Stimulated activated naive CD8-positive, alpha-beta T cell treated with anti-CD3 and anti-CD28 coated beads, Interleukin-15, Interleukin-2, amounts not matched to agents 100 ng/mL and 50 ng/mL, for 24 hours (primary cell): ENCODE measurements at regions not wholly inside any gene's neighbourhood (a gene's known extent, or its start where the extent isn't known, plus 50 kb on each side); places are given as distances from the start of the nearest gene placed in this dataset.

ENCODE experiments used
- H3K27ac Mint-ChIP-seq: one replicate; pipeline ENCODE4 v1.8.0; 2021; ENCODE audit warnings: mild to moderate bottlenecking, mixed read lengths
- H3K27me3 Mint-ChIP-seq: one replicate; pipeline ENCODE4 v1.8.0; 2021; ENCODE audit warnings: mixed read lengths
- H3K36me3 Mint-ChIP-seq: one replicate; pipeline ENCODE4 v1.8.0; 2021; ENCODE audit warnings: low read depth, mixed read lengths
- H3K4me1 Mint-ChIP-seq: one replicate; pipeline ENCODE4 v1.8.0; 2021; ENCODE audit warnings: low read depth, mixed read lengths
- H3K4me3 Mint-ChIP-seq: one replicate; pipeline ENCODE4 v1.8.0; 2021; ENCODE audit warnings: mild to moderate bottlenecking, mixed read lengths
- H3K9me3 Mint-ChIP-seq: one replicate; pipeline ENCODE4 v1.8.0; 2021; ENCODE audit warnings: mixed read lengths

DNA sequence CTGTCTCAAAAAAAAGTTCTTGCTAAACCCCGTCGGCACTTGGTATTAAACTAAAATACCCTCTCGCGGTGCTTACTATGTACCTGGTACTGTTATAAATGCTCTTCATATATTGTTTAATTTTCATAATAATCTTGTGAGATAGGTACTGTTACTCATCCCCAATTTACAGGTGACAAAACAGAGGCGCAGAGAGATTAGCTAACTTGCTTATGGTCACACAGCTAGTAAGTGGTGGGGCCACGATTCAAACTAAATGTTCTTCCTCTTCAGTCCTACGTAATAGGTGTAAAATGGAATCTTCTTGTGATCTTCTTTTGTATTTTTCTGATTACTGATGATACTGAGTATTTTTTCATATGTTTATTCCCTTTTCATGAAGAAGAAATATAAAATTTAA is 51.3 kb downstream of the TET3 start:
- no peak overlapping the region for H3K27ac Mint-ChIP-seq
- H3K36me3 Mint-ChIP-seq: peaks cover 4% of the 10 kb centered on the region
- no peak overlapping the region for H3K4me3 Mint-ChIP-seq

DNA sequence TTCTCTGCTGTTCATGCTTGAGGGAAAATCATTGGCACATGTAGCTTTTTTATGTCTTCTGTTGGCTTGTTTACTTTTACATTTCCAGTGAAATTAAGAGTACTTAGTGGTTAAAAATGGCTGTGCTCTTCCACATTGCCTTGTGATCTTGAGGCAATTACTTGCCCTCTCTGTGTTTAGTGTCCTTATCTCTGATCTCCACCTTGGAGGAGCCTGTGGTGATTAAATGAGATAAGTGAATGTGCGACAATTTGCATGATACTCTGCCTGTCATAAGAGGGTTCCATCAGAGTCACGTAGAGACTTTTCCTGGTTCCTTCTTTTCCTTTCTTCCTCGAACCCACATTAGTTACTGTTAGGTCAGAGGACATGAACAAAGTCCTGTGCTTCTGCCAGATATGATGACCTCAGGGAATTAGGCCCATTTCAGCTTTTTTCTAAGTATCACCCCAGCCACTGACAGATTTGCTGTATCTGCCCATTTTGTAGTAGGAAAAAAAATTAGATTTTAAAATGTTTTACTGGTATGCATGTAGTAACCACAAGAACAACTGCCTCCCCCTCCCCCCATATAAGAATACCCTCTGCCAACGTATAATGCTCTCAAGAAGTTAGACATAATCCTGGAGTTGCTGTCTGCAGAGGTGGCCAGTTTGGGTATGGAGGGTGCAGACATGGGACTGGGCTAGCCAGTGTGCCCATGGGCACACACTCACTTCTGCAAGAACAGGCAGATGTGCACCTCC is 51.9 kb downstream of the TET3 start:
- H3K4me1 Mint-ChIP-seq: peaks cover 86% of the 10 kb centered on the region
- H3K27me3 Mint-ChIP-seq: no peaks in the 10 kb centered on the region
- H3K36me3 Mint-ChIP-seq: peaks cover 4% of the 10 kb centered on the region
- H3K4me3 Mint-ChIP-seq: no peak overlapping the region
- H3K9me3 Mint-ChIP-seq: no peaks in the 10 kb centered on the region
- peak overlapping the region; percentile 67 for H3K27ac Mint-ChIP-seq

More for the DNA sequence above, 51.3 kb downstream of the TET3 start:
- H3K4me1 Mint-ChIP-seq: peaks cover 87% of the 10 kb centered on the region
- no peaks in the 10 kb centered on the region for H3K27me3 Mint-ChIP-seq
- H3K9me3 Mint-ChIP-seq: no peaks in the 10 kb centered on the region

DNA sequence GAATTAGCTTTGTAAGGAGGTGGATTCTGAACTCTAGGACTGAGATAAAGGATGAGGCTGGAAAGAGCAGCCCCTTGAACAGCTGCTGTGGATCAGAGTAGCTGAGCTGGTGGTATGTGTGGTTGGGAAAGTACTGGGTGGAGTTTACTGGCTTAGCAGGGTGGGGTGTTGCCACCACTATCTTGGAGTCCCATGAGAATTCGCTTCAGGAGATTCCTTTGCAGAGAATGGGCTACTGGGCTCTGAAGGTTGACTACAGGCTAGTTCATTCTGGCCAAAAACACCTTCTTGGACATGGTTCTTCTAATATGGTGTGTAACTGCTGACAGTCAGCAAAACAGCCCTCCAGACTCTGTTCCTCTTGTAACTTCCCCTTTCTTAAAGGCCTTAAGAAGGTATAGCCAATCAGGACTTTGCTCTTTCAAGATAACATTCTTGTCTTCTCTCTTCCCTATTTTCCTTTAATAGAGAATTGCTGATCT is 52.7 kb downstream of the TET3 start:
- H3K27ac Mint-ChIP-seq: peak overlapping the region; percentile 19
- no peak overlapping the region for H3K4me3 Mint-ChIP-seq
- H3K4me1 Mint-ChIP-seq: peaks cover 81% of the 10 kb centered on the region
- H3K9me3 Mint-ChIP-seq: no peaks in the 10 kb centered on the region
- no peaks in the 10 kb centered on the region for H3K27me3 Mint-ChIP-seq
- peaks cover 4% of the 10 kb centered on the region for H3K36me3 Mint-ChIP-seq

DNA sequence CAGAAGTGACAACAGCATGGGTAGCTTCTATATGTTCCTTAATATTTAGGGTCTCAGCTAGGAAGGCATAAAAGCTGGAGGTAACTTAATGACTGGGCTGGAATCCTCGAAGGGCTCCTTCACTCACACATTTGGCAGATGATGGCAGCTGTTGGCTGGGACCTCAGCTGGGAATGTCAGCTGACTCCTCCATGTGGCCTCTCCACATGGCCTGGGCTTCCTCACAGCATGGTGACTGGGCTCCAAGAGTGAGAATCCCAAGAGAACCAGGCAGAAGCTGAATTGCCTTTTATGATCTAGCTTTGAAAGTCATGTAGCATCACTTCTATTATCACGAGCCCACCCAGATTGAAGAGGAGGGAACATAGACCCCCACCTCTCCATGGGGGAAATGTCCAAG is 54.9 kb downstream of the TET3 start:
- Mint-ChIP-seq H3K27ac (no peak overlapping the region), H3K9me3 (no peaks in the 10 kb centered on the region), H3K36me3 (peaks cover 4% of the 10 kb centered on the region)

DNA sequence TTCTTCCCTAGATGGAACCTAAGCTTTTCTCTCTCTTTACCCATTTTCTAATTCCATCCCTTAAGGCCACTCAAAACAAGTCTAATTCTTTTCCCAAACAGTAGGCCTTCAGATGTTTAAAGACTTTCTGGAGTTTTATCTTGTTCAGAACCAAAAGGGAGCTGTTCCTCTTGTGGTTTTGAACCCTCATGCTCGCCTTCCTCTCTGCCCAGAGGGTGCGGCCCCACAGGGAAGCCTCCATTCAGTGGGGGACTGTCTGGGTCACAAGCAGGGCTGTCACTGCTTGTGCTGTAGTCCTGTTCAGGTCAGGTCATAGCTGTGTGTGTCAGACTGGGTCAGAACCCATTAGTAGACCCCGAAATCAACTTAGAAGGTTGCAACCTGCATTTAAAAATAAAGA is 56.5 kb downstream of the TET3 start:
- Mint-ChIP-seq H3K36me3 (peaks cover 4% of the 10 kb centered on the region), H3K27ac (no peak overlapping the region), H3K9me3 (no peaks in the 10 kb centered on the region)

More for the DNA sequence above, 54.9 kb downstream of the TET3 start:
- H3K4me3 Mint-ChIP-seq: no peak overlapping the region
- no peaks in the 10 kb centered on the region for H3K27me3 Mint-ChIP-seq
- peaks cover 62% of the 10 kb centered on the region for H3K4me1 Mint-ChIP-seq

DNA sequence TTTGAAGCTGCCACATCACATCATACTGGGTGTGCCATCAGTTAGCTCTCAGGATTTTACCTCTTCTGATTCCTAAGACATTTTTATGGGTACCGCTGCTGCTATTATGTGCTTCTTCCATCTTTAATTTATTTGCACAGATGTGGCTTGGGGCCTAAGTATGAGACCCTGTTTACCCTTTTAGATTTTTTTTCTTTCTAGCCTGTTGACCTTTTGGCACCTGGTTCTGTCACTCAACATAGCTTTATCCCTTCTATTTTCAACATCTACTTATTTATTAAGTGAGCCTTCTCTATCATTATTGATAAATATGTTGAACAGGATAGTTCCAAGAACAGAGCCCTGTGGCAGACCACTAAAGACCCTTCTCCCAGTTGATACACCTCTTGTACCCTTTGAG is 57.0 kb downstream of the TET3 start:
- H3K4me3 Mint-ChIP-seq: no peak overlapping the region
- H3K27ac Mint-ChIP-seq: no peak overlapping the region
- peaks cover 50% of the 10 kb centered on the region for H3K4me1 Mint-ChIP-seq
- H3K27me3 Mint-ChIP-seq: no peaks in the 10 kb centered on the region
- H3K36me3 Mint-ChIP-seq: peaks cover 5% of the 10 kb centered on the region
- no peaks in the 10 kb centered on the region for H3K9me3 Mint-ChIP-seq

More for the DNA sequence above, 56.5 kb downstream of the TET3 start:
- Mint-ChIP-seq H3K27me3 (no peaks in the 10 kb centered on the region), H3K4me3 (no peak overlapping the region), H3K4me1 (peaks cover 55% of the 10 kb centered on the region)

DNA sequence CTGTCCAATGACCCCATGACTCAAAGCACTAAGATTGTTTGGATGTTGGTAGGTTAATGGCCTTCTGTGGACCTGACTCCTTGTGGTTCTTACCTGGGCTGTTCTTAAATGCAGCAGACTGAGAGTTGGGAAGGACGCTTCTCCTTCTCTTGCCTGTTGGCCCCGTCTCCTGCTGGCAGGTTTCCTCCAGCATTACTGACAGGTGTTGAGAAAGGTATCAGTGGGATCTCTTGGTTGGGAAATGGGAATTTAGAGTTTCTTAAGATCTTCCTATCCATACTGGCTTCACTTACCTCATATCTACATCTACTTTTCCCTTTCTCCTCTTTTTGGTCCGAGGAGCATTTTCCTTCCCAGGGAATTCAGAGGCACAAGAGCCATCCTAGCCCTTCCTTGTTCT is 57.9 kb downstream of the TET3 start:
- H3K4me3 Mint-ChIP-seq: no peak overlapping the region
- no peaks in the 10 kb centered on the region for H3K27me3 Mint-ChIP-seq
- no peaks in the 10 kb centered on the region for H3K9me3 Mint-ChIP-seq
- H3K4me1 Mint-ChIP-seq: peaks cover 41% of the 10 kb centered on the region
- H3K36me3 Mint-ChIP-seq: peaks cover 13% of the 10 kb centered on the region
- no peak overlapping the region for H3K27ac Mint-ChIP-seq

DNA sequence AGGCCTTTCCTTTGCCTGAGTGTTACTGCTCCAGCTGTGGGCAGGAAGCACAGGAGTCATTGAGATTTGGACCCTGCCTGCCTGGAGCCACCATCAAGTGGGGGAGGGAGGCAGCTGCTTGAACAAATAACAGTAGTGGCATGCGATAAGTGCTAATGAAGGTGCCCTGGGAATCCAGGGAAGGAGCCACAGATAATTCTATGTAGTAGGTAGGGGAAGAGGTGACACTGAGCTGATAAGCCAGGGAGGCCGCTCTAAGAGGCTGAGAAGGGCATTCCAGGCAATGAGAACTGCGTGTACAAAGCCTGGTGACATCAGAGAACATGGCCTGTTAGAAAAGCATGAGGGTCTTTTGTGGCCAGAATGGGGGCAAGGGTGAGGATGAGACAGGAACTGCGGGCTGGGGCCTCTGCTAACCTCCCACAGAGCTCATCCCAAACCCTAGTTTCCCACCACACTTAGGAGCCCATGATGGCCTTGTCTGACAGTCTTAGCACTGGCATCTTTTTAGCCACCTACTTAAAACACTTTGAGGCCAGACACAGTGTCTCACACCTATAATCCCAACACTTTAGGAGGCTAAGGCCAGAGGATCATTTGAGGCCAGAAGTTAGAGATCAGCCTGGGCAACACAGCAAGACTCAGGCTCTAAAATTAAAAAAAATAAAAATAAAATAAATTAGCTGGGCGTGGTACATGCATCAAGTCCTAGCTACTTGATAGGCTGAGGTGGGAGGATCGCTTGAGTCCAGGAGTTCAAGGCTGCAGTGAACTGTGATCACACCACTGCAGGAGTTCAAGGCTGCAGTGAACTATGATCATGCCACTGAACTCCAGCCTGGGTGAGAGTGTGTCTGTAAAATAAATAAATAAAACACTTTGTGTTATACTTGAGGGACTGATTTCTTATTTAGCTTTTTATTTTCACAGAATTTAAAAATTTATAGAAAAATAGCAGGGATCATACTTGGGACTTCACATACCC is 58.9 kb downstream of the TET3 start:
- H3K27ac Mint-ChIP-seq: no peak overlapping the region
- H3K9me3 Mint-ChIP-seq: no peaks in the 10 kb centered on the region
- peaks cover 31% of the 10 kb centered on the region for H3K4me1 Mint-ChIP-seq
- H3K4me3 Mint-ChIP-seq: no peak overlapping the region
- peaks cover 23% of the 10 kb centered on the region for H3K36me3 Mint-ChIP-seq
- H3K27me3 Mint-ChIP-seq: no peaks in the 10 kb centered on the region

DNA sequence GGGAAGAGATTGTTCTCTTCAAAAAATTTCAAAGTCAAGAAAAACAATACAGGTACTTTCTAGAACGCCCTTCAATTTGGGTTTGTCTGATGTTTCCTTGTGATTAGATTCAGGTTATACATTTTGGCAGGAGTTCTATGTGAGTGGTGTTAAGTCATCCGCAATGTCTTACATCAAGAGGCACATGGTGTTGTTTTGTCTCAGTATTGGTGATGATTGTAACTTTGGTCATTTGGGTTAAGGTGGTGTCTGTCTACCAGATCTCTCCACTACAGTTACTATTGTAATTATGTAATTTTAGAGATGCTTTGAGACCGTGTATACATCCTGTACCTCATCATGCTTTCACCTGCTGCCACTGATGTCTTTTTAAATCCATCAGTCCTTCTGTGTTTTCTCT is 60.3 kb downstream of the TET3 start:
- no peak overlapping the region for H3K27ac Mint-ChIP-seq
- H3K27me3 Mint-ChIP-seq: no peaks in the 10 kb centered on the region
- H3K4me3 Mint-ChIP-seq: no peak overlapping the region
- peaks cover 20% of the 10 kb centered on the region for H3K4me1 Mint-ChIP-seq
- H3K9me3 Mint-ChIP-seq: no peaks in the 10 kb centered on the region
- peaks cover 26% of the 10 kb centered on the region for H3K36me3 Mint-ChIP-seq

DNA sequence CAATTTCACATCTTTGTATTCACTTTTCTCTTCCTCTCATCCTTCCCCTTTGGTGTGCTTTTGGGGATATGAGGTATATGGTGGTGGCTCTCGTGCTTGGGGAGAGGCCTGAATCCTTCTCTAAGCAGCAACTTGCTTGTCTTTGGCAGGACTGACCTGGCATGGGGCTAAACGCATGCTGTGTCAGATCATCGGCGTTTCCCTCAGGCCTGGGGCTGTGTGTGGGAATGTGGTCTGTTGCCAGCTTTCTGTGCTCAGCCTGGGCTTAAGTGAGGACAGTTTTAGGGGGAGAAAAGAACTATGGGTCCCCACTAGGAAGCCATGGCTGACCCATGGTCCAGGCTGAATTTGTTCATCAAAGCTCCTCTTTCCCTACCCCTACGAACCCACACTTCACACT is 60.7 kb downstream of the TET3 start:
- H3K27ac Mint-ChIP-seq: no peak overlapping the region
- no peaks in the 10 kb centered on the region for H3K27me3 Mint-ChIP-seq
- peaks cover 16% of the 10 kb centered on the region for H3K4me1 Mint-ChIP-seq
- H3K36me3 Mint-ChIP-seq: peaks cover 23% of the 10 kb centered on the region
- H3K9me3 Mint-ChIP-seq: no peaks in the 10 kb centered on the region
- no peak overlapping the region for H3K4me3 Mint-ChIP-seq

DNA sequence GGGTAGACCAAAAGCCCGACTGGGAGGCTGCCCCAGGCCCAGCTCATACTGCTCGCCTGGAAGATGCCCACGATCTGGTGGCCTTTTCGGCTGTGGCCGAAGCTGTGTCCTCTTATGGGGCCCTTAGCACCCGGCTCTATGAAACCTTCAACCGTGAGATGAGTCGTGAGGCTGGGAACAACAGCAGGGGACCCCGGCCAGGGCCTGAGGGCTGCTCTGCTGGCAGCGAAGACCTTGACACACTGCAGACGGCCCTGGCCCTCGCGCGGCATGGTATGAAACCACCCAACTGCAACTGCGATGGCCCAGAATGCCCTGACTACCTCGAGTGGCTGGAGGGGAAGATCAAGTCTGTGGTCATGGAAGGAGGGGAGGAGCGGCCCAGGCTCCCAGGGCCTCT is 61.7 kb downstream of the TET3 start:
- peaks cover 16% of the 10 kb centered on the region for H3K4me1 Mint-ChIP-seq
- no peak overlapping the region for H3K4me3 Mint-ChIP-seq
- no peak overlapping the region for H3K27ac Mint-ChIP-seq
- peaks cover 30% of the 10 kb centered on the region for H3K36me3 Mint-ChIP-seq
- H3K27me3 Mint-ChIP-seq: no peaks in the 10 kb centered on the region
- H3K9me3 Mint-ChIP-seq: no peaks in the 10 kb centered on the region

DNA sequence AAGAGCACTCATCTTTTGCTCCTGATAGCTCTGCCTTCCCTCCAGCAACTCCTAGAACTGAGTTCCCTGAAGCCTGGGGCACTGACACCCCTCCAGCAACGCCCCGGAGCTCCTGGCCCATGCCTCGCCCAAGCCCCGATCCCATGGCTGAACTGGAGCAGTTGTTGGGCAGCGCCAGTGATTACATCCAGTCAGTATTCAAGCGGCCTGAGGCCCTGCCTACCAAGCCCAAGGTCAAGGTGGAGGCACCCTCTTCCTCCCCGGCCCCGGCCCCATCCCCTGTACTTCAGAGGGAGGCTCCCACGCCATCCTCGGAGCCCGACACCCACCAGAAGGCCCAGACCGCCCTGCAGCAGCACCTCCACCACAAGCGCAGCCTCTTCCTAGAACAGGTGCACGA is 62.4 kb downstream of the TET3 start:
- Mint-ChIP-seq H3K4me1 (peaks cover 19% of the 10 kb centered on the region), H3K4me3 (no peak overlapping the region), H3K36me3 (peaks cover 33% of the 10 kb centered on the region), H3K9me3 (no peaks in the 10 kb centered on the region), H3K27ac (peak overlapping the region; percentile 52), H3K27me3 (no peaks in the 10 kb centered on the region)

DNA sequence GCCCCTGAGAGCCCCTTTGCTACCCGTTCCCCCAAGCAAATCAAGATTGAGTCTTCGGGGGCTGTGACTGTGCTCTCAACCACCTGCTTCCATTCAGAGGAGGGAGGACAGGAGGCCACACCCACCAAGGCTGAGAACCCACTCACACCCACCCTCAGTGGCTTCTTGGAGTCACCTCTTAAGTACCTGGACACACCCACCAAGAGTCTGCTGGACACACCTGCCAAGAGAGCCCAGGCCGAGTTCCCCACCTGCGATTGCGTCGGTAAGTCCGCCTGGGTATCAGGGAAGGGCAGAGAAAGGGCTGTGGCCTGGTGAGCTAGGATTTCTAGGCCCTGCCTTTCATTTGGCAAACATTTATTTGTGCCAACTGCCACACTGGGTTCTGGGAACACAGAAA is 63.4 kb downstream of the TET3 start:
- no peak overlapping the region for H3K27ac Mint-ChIP-seq
- no peak overlapping the region for H3K4me3 Mint-ChIP-seq
- H3K27me3 Mint-ChIP-seq: no peaks in the 10 kb centered on the region
- H3K4me1 Mint-ChIP-seq: peaks cover 25% of the 10 kb centered on the region
- H3K36me3 Mint-ChIP-seq: peaks cover 38% of the 10 kb centered on the region
- no peaks in the 10 kb centered on the region for H3K9me3 Mint-ChIP-seq

DNA sequence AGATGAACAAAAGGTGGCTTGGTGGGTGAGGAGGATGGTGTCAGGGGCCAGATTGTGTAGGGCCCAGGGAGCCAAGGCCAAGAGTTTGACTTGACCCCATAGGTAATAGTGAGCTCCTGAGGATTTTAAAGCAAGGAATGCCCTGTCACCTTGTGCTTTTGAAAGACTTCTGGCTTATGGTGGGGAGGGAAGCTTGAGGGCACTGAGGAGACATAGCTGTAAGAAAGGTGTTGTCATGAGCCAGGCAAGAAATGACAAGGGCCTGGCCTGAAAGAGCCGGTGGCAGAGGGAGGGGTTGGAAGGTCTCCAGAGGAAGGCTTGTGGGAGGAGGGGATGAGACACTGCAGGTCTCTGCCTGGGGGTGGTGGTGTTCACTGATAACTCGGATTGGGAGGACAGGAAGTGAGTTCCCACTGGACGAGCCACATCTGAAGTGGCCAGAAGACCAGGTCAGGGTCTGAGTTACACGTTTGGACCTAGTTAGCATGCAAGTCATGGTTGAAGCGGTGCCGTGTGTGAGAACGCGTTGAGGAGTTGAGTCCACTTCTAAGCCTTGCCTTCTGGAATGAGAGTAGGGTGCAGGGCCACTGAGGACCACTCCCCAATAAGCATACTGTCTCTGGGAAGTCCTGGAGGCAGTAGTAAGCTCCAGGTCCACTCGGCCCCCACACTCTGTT is 64.3 kb downstream of the TET3 start:
- H3K4me3 Mint-ChIP-seq: no peak overlapping the region
- peaks cover 40% of the 10 kb centered on the region for H3K36me3 Mint-ChIP-seq
- H3K27me3 Mint-ChIP-seq: no peaks in the 10 kb centered on the region
- no peaks in the 10 kb centered on the region for H3K9me3 Mint-ChIP-seq
- peak overlapping the region; percentile 8 for H3K27ac Mint-ChIP-seq
- peaks cover 34% of the 10 kb centered on the region for H3K4me1 Mint-ChIP-seq

DNA sequence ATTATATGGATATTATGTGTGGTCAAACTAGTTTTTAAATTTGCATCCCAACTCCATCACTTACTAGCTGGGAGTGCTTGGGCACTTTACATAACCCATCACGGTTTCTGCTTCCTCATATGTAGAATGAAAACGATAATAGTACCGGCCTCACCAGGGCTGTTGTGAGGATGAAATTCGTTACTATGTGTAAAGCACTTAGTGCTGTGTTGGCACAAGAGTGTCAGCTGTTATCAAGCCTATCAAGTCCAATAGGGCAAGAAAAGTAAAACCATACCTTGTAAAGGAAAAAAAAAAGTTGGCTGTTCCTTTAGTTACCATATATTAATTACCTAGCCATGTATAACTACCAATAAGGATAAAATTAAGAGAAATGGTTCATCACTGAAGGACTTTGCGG is 65.4 kb downstream of the TET3 start:
- no peaks in the 10 kb centered on the region for H3K27me3 Mint-ChIP-seq
- H3K36me3 Mint-ChIP-seq: peaks cover 44% of the 10 kb centered on the region

More for the DNA sequence above, 65.4 kb downstream of the TET3 start:
- no peak overlapping the region for H3K4me3 Mint-ChIP-seq
- H3K9me3 Mint-ChIP-seq: no peaks in the 10 kb centered on the region
- peaks cover 32% of the 10 kb centered on the region for H3K4me1 Mint-ChIP-seq
- H3K27ac Mint-ChIP-seq: no peak overlapping the region
